Vagina (tissue), 2 donors: ENCODE measurements at regions not wholly inside any gene's neighbourhood (a gene's known extent, or its start where the extent isn't known, plus 50 kb on each side); places are given as distances from the start of the nearest gene placed in this dataset.

ENCODE experiments used
- POLR2AphosphoS5 ChIP-seq, 2 donors: sonication (generic); formaldehyde crosslinking; IDR thresholded peaks; one replicate each; pipeline ENCODE4 v1.9.0; 2017; ENCODE audit warnings: antibody characterized with exemption in 2 of 2, mild to moderate bottlenecking in 2 of 2, low read depth in 1 of 2; ENCODE audit not compliant: insufficient read depth in 1 of 2
- TF ChIP-seq, protein P1 (sequence below), 3 experiments: fragments of 450-650 bp in 2 of 3; fragments of 200-600 bp in 1 of 3; sonication (generic) in 1 of 3; IDR thresholded peaks; one replicate each; pipeline ENCODE4 v1.5.1; 2017 to 2019; ENCODE audit warnings: antibody characterized with exemption in 3 of 3, mild to moderate bottlenecking in 2 of 3, moderate library complexity in 2 of 3

DNA sequence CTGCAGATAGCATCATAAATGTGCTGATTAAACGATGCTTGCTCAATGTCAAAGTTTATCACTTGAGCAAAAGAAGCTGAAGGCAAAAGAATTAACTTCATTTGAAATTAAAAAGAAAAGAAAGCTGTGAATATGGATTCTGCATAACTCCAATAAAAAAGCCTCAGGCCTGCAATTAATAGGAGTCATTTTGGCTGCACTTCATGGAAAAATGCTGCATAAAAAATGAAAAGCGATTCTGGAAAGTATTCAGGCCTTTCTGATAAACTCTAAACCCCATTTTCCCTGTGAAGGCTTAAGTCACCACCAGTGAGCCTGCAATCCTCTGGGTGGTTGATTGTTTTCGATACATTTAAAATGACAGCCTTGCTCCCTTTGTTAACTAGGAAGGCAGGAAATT, 1793.4 kb downstream of the SUCLG1 start:
- TF ChIP-seq, protein P1, sequence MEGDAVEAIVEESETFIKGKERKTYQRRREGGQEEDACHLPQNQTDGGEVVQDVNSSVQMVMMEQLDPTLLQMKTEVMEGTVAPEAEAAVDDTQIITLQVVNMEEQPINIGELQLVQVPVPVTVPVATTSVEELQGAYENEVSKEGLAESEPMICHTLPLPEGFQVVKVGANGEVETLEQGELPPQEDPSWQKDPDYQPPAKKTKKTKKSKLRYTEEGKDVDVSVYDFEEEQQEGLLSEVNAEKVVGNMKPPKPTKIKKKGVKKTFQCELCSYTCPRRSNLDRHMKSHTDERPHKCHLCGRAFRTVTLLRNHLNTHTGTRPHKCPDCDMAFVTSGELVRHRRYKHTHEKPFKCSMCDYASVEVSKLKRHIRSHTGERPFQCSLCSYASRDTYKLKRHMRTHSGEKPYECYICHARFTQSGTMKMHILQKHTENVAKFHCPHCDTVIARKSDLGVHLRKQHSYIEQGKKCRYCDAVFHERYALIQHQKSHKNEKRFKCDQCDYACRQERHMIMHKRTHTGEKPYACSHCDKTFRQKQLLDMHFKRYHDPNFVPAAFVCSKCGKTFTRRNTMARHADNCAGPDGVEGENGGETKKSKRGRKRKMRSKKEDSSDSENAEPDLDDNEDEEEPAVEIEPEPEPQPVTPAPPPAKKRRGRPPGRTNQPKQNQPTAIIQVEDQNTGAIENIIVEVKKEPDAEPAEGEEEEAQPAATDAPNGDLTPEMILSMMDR (IDR thresholded peaks at IDR 0.05) = no peak
- TF ChIP-seq POLR2AphosphoS5 (IDR thresholded peaks at IDR 0.05; ENCODE audit: insufficient read depth in 1 of 2, low read depth in 1 of 2) = no peak
